B cell (primary cell): ENCODE measurements at regions not wholly inside any gene's neighbourhood (a gene's known extent, or its start where the extent isn't known, plus 50 kb on each side); places are given as distances from the start of the nearest gene placed in this dataset.

Experiments used
- CTCF ChIP-seq: fragments of 200-600 bp; IDR thresholded peaks from one replicate; pipeline ENCODE4 v1.8.0; 2022; ENCODE audit warnings: antibody characterized with exemption, mild to moderate bottlenecking
- EZH2 ChIP-seq: IDR thresholded peaks from 2 replicates; pipeline ENCODE4 v1.6.1; 2012; ENCODE audit warnings: borderline replicate concordance, low read depth, mild to moderate bottlenecking, moderate library complexity, low read length; ENCODE audit not compliant: insufficient read depth, poor library complexity, severe bottlenecking

- TF ChIP-seq CTCF (no peak), EZH2 (no peak)
These were observed 1473.9 kb upstream of the GBE1 start for GRCh38 chr3:83235180-83235814.
